Hepatic stellate cell (primary cell): ENCODE measurements at regions not wholly inside any gene's neighbourhood (a gene's known extent, or its start where the extent isn't known, plus 50 kb on each side); places are given as distances from the start of the nearest gene placed in this dataset.

Experiments
- DNase-seq: peaks from one replicate; pipeline ENCODE4 v3.0.0; 2011; ENCODE audit warnings: low spot score

GRCh38 chr2:5352286-5352685 is 339.9 kb upstream of the SOX11 start:
- no peak for DNase-seq

GRCh38 chr2:5353565-5353964 is 338.6 kb upstream of the SOX11 start:
- DNase-seq: no peak

GRCh38 chr2:5359397-5359796 is 332.8 kb upstream of the SOX11 start:
- no peak for DNase-seq

- DNase-seq: no peak
These were observed 332.1 kb upstream of the SOX11 start for GRCh38 chr2:5360081-5360480.

- DNase-seq: no peak
These were observed 327.8 kb upstream of the SOX11 start for GRCh38 chr2:5364361-5364760.

- peak; percentile 34 for DNase-seq
These were observed 326.2 kb upstream of the SOX11 start for GRCh38 chr2:5365871-5366461.

GRCh38 chr2:5367321-5367720 is 324.9 kb upstream of the SOX11 start:
- no peak for DNase-seq

GRCh38 chr2:5368263-5368662 is 323.9 kb upstream of the SOX11 start:
- DNase-seq: no peak

GRCh38 chr2:5369510-5369909 is 322.7 kb upstream of the SOX11 start:
- DNase-seq: no peak

- DNase-seq: no peak
These were observed 322.0 kb upstream of the SOX11 start for GRCh38 chr2:5370158-5370557.

- DNase-seq: no peak
These were observed 320.0 kb upstream of the SOX11 start for GRCh38 chr2:5372141-5372540.

GRCh38 chr2:5373200-5373599 is 319.0 kb upstream of the SOX11 start:
- DNase-seq: no peak

- no peak for DNase-seq
These were observed 317.4 kb upstream of the SOX11 start for GRCh38 chr2:5374762-5375161.

- DNase-seq: no peak
These were observed 314.9 kb upstream of the SOX11 start for GRCh38 chr2:5377323-5377722.

GRCh38 chr2:5379811-5380210 is 312.4 kb upstream of the SOX11 start:
- DNase-seq: no peak

GRCh38 chr2:5385596-5385995 is 306.6 kb upstream of the SOX11 start:
- DNase-seq: no peak

- DNase-seq: no peak
These were observed 304.8 kb upstream of the SOX11 start for GRCh38 chr2:5387406-5387805.

GRCh38 chr2:5389740-5390139 is 302.4 kb upstream of the SOX11 start:
- no peak for DNase-seq

- DNase-seq: no peak
These were observed 300.8 kb upstream of the SOX11 start for GRCh38 chr2:5391362-5391761.

- no peak for DNase-seq
These were observed 299.5 kb upstream of the SOX11 start for GRCh38 chr2:5392658-5393057.

- no peak for DNase-seq
These were observed 298.7 kb upstream of the SOX11 start for GRCh38 chr2:5393474-5393873.

GRCh38 chr2:5394223-5394622 is 298.0 kb upstream of the SOX11 start:
- DNase-seq: no peak

- no peak for DNase-seq
These were observed 291.0 kb upstream of the SOX11 start for GRCh38 chr2:5401115-5401657.

- no peak for DNase-seq
These were observed 288.8 kb upstream of the SOX11 start for GRCh38 chr2:5403392-5403791.
